ENCODE measurements at regions not wholly inside any gene's neighbourhood (a gene's known extent, or its start where the extent isn't known, plus 50 kb on each side); places are given as distances from the start of the nearest gene placed in this dataset.

DNA sequence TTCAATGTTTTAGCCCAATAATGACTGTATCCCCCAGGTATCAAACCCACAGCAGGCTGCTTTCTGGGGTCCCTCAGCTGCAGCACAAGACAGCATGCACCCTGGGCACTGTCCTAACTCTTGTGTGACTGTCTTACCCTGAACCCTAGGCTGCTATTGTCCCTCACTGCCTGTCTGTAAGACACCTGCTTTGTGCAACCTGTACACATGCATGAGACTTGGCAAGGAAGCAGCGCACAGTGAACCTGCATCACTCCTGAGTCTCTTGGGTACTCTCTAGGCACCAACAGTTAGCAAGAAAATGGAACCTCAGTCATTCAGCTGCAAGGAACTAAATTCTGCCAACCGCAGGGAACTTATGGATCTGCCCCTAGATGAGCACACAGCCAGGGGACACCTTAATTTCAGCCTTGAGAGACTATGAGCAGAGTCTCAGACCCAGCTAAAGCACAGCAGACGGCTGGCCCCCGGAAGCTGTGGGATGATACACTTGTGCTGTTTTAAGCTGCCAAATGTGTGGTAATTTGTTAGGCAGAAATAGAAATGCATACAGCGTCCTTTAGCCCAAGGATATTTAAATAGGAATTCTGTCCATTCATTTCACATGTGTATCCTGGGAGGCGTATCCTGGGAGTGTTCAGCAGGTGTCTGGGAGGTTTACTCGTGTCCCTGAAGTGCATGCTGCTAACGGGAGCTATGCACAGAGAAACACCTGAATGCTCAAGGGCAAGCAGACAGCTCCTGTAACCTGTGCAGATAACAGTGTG is 223.8 kb downstream of the KLF13 start:
- Histone ChIP-seq H3K4me3 (ENCODE audit: low read depth, low read length) (no peak overlapping the region), H3K36me3 (ENCODE audit: control insufficient read depth in 2 of 2, insufficient read depth in 1 of 2, low read length in 2 of 2) (no peaks in the 10 kb centered on the region), H3K4me1 (ENCODE audit: control insufficient read depth, insufficient read depth, low read length) (no peaks in the 10 kb centered on the region), H3K27ac (ENCODE audit: extremely low read depth, low read depth, low read length) (no peak overlapping the region), H3K9me3 (ENCODE audit: control insufficient read depth, insufficient read depth, low read depth, low read length) (no peaks in the 10 kb centered on the region)
- TF ChIP-seq, protein P1, sequence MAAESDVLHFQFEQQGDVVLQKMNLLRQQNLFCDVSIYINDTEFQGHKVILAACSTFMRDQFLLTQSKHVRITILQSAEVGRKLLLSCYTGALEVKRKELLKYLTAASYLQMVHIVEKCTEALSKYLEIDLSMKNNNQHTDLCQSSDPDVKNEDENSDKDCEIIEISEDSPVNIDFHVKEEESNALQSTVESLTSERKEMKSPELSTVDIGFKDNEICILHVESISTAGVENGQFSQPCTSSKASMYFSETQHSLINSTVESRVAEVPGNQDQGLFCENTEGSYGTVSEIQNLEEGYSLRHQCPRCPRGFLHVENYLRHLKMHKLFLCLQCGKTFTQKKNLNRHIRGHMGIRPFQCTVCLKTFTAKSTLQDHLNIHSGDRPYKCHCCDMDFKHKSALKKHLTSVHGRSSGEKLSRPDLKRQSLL (tag by site-specific recombination; IDR thresholded peaks at IDR 0.05) = no peak
- no peak for TF ChIP-seq ZNF292 (tag by site-specific recombination; IDR thresholded peaks at IDR 0.05; ENCODE audit: borderline replicate concordance, low read depth)
- TF ChIP-seq, protein P2, sequence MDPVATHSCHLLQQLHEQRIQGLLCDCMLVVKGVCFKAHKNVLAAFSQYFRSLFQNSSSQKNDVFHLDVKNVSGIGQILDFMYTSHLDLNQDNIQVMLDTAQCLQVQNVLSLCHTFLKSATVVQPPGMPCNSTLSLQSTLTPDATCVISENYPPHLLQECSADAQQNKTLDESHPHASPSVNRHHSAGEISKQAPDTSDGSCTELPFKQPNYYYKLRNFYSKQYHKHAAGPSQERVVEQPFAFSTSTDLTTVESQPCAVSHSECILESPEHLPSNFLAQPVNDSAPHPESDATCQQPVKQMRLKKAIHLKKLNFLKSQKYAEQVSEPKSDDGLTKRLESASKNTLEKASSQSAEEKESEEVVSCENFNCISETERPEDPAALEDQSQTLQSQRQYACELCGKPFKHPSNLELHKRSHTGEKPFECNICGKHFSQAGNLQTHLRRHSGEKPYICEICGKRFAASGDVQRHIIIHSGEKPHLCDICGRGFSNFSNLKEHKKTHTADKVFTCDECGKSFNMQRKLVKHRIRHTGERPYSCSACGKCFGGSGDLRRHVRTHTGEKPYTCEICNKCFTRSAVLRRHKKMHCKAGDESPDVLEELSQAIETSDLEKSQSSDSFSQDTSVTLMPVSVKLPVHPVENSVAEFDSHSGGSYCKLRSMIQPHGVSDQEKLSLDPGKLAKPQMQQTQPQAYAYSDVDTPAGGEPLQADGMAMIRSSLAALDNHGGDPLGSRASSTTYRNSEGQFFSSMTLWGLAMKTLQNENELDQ (tag by site-specific recombination; IDR thresholded peaks at IDR 0.05; ENCODE audit: low read depth) = no peak
- no peak for TF ChIP-seq ZNF335 (tag by site-specific recombination; conservative IDR thresholded peaks at IDR 0.05)
- POLR2A ChIA-PET = interaction anchor here (0.7 kb wide), 1 partner anchor 365 kb away, joined by 4 read pairs; no protein-coding TSS in a partner anchor
- CTCF ChIA-PET = no interaction called here

DNA sequence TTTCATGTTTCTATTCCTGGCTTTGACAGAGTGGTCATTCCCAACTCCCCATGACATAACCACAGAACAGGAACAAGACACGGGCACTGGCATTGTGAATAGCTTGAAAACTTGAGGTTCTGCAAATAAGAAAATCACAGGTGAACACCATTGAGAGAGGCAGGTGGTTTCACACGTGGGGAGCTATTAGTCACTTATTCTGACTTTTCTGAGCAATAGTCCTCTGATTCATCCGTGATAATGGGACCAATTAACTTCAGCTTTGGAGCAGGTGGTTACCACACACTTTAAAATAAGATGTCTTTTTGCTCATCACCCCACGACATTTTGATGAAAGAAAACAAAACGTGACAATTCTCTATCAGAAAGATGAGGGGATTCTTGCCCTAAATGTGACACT is 224.7 kb downstream of the KLF13 start:
- TF ChIP-seq YY2 (tag by site-specific recombination; IDR thresholded peaks at IDR 0.05) = no peak
- no peak for TF ChIP-seq RBAK (tag by site-specific recombination; IDR thresholded peaks at IDR 0.05)
- TF ChIP-seq, protein P3, sequence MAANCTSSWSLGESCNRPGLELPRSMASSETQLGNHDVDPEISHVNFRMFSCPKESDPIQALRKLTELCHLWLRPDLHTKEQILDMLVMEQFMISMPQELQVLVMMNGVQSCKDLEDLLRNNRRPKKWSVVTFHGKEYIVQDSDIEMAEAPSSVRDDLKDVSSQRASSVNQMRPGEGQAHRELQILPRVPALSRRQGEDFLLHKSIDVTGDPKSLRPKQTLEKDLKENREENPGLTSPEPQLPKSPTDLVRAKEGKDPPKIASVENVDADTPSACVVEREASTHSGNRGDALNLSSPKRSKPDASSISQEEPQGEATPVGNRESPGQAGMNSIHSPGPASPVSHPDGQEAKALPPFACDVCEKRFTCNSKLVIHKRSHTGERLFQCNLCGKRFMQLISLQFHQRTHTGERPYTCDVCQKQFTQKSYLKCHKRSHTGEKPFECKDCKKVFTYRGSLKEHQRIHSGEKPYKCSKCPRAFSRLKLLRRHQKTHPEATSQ (tag by site-specific recombination; IDR thresholded peaks at IDR 0.05) = no peak
- no peak for TF ChIP-seq ZNF121 (tag by site-specific recombination; IDR thresholded peaks at IDR 0.05)
- no peak for TF ChIP-seq ZNF776 (tag by site-specific recombination; IDR thresholded peaks at IDR 0.05; ENCODE audit: borderline replicate concordance)
- TF ChIP-seq ZNF530 (tag by site-specific recombination; IDR thresholded peaks at IDR 0.05; ENCODE audit: low read depth) = no peak
- TF ChIP-seq GLIS2 (tag by site-specific recombination; IDR thresholded peaks at IDR 0.05) = no peak
- TF ChIP-seq ZSCAN30 (tag by site-specific recombination; IDR thresholded peaks at IDR 0.05) = no peak
- TF ChIP-seq, protein P4, sequence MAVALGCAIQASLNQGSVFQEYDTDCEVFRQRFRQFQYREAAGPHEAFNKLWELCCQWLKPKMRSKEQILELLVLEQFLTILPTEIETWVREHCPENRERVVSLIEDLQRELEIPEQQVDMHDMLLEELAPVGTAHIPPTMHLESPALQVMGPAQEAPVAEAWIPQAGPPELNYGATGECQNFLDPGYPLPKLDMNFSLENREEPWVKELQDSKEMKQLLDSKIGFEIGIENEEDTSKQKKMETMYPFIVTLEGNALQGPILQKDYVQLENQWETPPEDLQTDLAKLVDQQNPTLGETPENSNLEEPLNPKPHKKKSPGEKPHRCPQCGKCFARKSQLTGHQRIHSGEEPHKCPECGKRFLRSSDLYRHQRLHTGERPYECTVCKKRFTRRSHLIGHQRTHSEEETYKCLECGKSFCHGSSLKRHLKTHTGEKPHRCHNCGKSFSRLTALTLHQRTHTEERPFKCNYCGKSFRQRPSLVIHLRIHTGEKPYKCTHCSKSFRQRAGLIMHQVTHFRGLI (tag by site-specific recombination; IDR thresholded peaks at IDR 0.05) = no peak
- TF ChIP-seq ZNF416 (tag by site-specific recombination; IDR thresholded peaks at IDR 0.05) = no peak
- TF ChIP-seq WT1 (tag by site-specific recombination; IDR thresholded peaks at IDR 0.05) = no peak
- TF ChIP-seq, protein P5, sequence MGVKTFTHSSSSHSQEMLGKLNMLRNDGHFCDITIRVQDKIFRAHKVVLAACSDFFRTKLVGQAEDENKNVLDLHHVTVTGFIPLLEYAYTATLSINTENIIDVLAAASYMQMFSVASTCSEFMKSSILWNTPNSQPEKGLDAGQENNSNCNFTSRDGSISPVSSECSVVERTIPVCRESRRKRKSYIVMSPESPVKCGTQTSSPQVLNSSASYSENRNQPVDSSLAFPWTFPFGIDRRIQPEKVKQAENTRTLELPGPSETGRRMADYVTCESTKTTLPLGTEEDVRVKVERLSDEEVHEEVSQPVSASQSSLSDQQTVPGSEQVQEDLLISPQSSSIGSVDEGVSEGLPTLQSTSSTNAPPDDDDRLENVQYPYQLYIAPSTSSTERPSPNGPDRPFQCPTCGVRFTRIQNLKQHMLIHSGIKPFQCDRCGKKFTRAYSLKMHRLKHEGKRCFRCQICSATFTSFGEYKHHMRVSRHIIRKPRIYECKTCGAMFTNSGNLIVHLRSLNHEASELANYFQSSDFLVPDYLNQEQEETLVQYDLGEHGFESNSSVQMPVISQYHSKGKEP (tag by site-specific recombination; IDR thresholded peaks at IDR 0.05) = no peak
- TF ChIP-seq, protein P6, sequence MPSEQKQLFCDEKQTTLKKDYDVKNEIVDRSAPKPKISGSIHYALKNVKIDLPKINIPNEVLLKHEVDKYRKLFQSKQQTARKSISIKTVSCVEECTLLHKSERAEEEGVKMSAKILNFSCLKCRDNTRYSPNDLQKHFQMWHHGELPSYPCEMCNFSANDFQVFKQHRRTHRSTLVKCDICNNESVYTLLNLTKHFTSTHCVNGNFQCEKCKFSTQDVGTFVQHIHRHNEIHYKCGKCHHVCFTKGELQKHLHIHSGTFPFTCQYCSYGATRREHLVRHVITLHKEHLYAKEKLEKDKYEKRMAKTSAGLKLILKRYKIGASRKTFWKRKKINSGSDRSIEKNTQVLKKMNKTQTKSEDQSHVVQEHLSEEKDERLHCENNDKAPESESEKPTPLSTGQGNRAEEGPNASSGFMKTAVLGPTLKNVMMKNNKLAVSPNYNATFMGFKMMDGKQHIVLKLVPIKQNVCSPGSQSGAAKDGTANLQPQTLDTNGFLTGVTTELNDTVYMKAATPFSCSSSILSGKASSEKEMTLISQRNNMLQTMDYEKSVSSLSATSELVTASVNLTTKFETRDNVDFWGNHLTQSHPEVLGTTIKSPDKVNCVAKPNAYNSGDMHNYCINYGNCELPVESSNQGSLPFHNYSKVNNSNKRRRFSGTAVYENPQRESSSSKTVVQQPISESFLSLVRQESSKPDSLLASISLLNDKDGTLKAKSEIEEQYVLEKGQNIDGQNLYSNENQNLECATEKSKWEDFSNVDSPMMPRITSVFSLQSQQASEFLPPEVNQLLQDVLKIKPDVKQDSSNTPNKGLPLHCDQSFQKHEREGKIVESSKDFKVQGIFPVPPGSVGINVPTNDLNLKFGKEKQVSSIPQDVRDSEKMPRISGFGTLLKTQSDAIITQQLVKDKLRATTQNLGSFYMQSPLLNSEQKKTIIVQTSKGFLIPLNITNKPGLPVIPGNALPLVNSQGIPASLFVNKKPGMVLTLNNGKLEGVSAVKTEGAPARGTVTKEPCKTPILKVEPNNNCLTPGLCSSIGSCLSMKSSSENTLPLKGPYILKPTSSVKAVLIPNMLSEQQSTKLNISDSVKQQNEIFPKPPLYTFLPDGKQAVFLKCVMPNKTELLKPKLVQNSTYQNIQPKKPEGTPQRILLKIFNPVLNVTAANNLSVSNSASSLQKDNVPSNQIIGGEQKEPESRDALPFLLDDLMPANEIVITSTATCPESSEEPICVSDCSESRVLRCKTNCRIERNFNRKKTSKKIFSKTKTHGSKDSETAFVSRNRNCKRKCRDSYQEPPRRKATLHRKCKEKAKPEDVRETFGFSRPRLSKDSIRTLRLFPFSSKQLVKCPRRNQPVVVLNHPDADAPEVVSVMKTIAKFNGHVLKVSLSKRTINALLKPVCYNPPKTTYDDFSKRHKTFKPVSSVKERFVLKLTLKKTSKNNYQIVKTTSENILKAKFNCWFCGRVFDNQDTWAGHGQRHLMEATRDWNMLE (tag by site-specific recombination; conservative IDR thresholded peaks at IDR 0.05; ENCODE audit: low read depth) = no peak
- no peak for TF ChIP-seq BCL11B (tag by site-specific recombination; IDR thresholded peaks at IDR 0.05; ENCODE audit: low read depth)
- POLR2A ChIA-PET = no interaction called here
- H3K4me1 ChIP-seq (ENCODE audit: control insufficient read depth, insufficient read depth, low read length) = no peaks in the 10 kb centered on the region
- no peak overlapping the region for H3K4me3 ChIP-seq (ENCODE audit: low read depth, low read length)
- CTCF ChIA-PET = no interaction called here
- H3K9me3 ChIP-seq (ENCODE audit: control insufficient read depth, insufficient read depth, low read depth, low read length) = no peaks in the 10 kb centered on the region
- H3K27ac ChIP-seq (ENCODE audit: extremely low read depth, low read depth, low read length) = no peak overlapping the region
- no peaks in the 10 kb centered on the region for H3K36me3 ChIP-seq (ENCODE audit: control insufficient read depth in 2 of 2, insufficient read depth in 1 of 2, low read length in 2 of 2)

Data from HEK293 (cell line).